Spleen (tissue), 7 donors: ENCODE measurements at regions not wholly inside any gene's neighbourhood (a gene's known extent, or its start where the extent isn't known, plus 50 kb on each side); places are given as distances from the start of the nearest gene placed in this dataset.

ENCODE experiments used
- CTCF ChIP-seq, 11 experiments: fragments of 200-600 bp in 7 of 11; fragments of 450-650 bp in 4 of 11; sonication (generic) in 4 of 11; IDR thresholded peaks in 8 of 11; conservative IDR thresholded peaks in 3 of 11; 1 replicate in 7 of 11; 2 replicates in 4 of 11; pipeline versions ENCODE4 v1.4.0 to v1.8.0; 2016 to 2021; ENCODE audit warnings: antibody characterized with exemption in 11 of 11, inconsistent platforms in 4 of 11, mild to moderate bottlenecking in 1 of 11
- POLR2A ChIP-seq, 3 donors: fragments of 450-650 bp; IDR thresholded peaks; one replicate each; pipeline ENCODE4 v1.5.1; 2017; ENCODE audit warnings: antibody characterized with exemption in 3 of 3, mild to moderate bottlenecking in 1 of 3
- POLR2AphosphoS5 ChIP-seq, 3 donors: sonication (generic); formaldehyde crosslinking; IDR thresholded peaks; one replicate each; pipeline ENCODE4 v1.5.1; 2017; ENCODE audit warnings: antibody characterized with exemption in 3 of 3
- donor health status: DM: no; HTN: no; CAD: no; lungs with moderate emphysema.
- donor health status: DM: no; HTN: no; CAD: no.
- donor health status: DM: no; HTN: no; CAD: no.

GRCh38 chr6:26268659-26269402, 96.2 kb upstream of the BTN3A2 start:
- TF ChIP-seq CTCF (IDR thresholded peaks at IDR 0.05 in 8 of 11, conservative IDR thresholded peaks at IDR 0.05 in 3 of 11): no peak
- no peak for TF ChIP-seq POLR2A (IDR thresholded peaks at IDR 0.05)
- no peak for TF ChIP-seq POLR2AphosphoS5 (IDR thresholded peaks at IDR 0.05)
